ENCODE measurements at regions not wholly inside any gene's neighbourhood (a gene's known extent, or its start where the extent isn't known, plus 50 kb on each side); places are given as distances from the start of the nearest gene placed in this dataset.
A peak's percentile ranks its signal among the peaks of the same experiment; 100 is the strongest.

GRCh38 chr1:208614610-208615009 is 370.4 kb upstream of the PLXNA2 start:
- no peak for DNase-seq (ENCODE audit: low spot score in 2 of 2)
- no peak for FAIRE-seq

GRCh38 chr1:208615371-208615770 is 371.2 kb upstream of the PLXNA2 start:
- no peak for FAIRE-seq

DNA sequence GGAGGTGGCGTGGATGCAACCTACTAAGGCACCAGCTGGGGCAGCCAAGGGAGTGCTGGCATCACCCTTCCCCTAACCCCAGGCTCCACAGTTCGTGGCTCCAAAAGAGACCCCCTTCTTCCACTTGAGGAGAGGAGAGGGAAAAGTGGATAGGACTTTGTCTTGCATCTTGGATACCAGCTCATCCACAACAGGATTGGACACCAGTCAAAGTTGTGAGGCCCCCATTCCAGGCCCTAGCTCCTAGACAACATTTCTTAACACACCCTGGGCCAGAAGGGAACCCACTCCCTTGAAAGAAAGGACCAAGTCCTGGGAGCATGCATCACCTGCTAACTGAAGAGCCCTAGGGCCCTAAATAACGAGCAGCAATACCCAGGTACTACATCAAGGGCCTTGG is 372.6 kb upstream of the PLXNA2 start:
- FAIRE-seq: no peak
- no peak for DNase-seq (ENCODE audit: low spot score in 2 of 2)

More at GRCh38 chr1:208615371-208615770, 371.2 kb upstream of the PLXNA2 start:
- DNase-seq (ENCODE audit: low spot score in 2 of 2): no peak

GRCh38 chr1:208628022-208628914 is 384.1 kb upstream of the PLXNA2 start:
- DNase-seq (ENCODE audit: low spot score in 2 of 2) (no peak), FAIRE-seq (no peak)

DNA sequence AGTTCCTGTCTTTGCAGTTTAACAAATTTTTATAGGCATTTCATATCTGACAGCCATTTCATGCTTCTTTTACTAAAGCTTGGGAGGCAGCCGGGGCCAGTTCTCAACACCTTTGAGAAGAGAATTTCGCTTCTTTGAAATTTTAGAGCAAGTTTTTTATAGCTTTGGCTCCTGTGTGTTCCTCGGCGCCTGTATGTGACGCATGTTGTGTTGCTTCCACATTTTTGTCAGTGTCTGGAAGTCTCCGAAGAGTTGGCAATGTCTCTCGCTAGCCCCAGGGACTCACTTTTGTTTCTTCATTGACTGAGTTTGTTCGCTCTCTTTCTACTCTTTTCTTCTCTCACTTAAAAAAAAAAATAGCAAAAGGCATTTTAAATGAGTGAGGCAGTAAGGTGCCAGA is 386.9 kb upstream of the PLXNA2 start:
- DNase-seq (ENCODE audit: low spot score in 2 of 2): peak in 1 of 2 donors; percentile 7
- FAIRE-seq: no peak

DNA sequence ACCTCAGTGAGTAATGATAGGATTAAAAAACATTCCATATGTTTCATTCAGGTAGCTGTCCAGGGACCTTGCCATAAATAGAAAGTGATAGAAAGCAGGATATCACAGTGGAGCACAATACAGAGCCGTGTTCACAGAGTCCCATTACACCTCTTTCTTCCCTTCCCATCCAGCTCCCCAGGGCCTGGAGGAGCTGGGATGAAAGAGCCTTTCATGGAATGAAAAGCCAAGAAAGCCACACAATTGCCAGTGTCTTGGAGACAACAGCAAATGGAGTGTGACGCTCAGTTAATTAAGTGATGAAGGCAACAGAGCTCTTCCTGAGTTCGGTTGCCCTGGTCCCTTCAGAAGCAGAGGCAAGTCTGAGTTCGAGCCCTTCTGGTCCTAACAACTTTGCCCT is 387.3 kb upstream of the PLXNA2 start:
- peak in 1 of 2 donors; percentile 4 for DNase-seq (ENCODE audit: low spot score in 2 of 2)
- FAIRE-seq: no peak

GRCh38 chr1:208634346-208635140 is 390.4 kb upstream of the PLXNA2 start:
- no peak for DNase-seq (ENCODE audit: low spot score in 2 of 2)
- no peak for FAIRE-seq

DNA sequence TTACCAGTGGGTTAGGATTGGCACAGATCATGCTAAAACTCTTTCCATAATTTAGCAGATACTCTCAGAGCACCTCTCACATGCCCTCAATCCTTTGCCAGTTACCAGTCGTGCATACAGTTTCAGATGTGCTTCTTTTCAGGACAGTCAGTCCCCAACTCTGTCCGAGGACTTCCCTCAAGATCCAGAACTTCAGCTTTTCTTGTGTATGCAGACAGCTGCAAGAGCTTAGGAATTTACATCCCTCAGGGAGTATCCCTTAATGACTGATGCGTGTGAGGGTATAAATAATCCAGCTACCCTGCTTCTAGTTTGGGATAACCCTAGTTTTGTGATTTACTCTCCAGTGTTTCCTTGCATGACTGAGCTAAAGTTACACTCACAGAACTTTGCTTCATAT is 393.0 kb upstream of the PLXNA2 start:
- FAIRE-seq (no peak), DNase-seq (ENCODE audit: low spot score in 2 of 2) (no peak)

DNA sequence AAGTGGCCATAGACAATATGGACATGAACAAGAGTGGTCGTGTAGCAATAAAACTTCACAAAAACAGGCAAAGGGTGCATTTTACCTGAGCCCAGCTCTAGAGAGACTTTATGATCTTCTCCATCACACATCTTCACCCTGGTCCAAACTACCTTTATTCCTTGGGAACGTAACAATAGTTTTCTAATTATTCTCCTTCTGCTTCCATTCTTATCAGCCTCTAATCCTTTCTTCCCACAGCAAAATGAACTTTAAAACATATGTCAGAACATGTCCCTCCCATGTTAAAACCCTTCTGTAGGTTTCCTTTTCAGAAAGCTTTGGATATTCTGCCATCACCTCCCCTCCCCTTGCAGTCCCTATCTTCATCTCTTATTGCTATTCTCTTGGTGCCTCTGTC is 395.2 kb upstream of the PLXNA2 start:
- DNase-seq (ENCODE audit: low spot score in 2 of 2): no peak

GRCh38 chr1:208640295-208640694 is 396.1 kb upstream of the PLXNA2 start:
- no peak for FAIRE-seq
- DNase-seq (ENCODE audit: low spot score in 2 of 2): no peak

More for the DNA sequence above, 395.2 kb upstream of the PLXNA2 start:
- no peak for FAIRE-seq

- FAIRE-seq (no peak), DNase-seq (ENCODE audit: low spot score in 2 of 2) (no peak)
Measured at GRCh38 chr1:208641579-208642280, 397.5 kb upstream of the PLXNA2 start.

DNA sequence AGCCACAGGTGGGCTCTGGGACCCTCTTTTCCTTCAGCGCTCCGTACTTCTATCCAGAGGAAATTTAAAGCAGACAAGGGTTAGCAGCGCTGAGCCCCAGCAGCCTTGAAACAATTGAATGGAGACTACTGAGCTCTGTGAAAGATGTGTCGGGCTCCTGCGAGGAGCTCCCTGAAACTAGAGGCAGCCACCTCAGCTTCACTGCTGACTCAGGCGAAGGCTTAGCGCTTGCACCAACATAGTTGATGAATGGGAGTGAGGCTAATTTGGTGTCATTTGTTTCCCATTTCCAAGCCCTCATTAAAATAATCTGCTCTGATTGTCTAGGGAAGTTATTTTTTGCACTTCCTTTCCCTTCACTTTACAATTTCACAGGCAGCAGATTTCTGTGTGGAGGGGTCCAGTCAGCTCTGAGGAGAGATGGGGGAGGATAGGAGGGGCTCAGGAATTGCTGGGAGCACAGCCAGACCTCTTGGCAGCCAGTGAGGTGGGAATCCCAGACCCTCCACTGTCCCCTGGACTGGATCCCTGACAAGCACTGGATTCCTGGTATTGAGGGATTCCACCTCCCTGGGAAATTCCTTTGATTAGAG is 398.9 kb upstream of the PLXNA2 start:
- FAIRE-seq (no peak), DNase-seq (ENCODE audit: low spot score in 2 of 2) (no peak)

DNA sequence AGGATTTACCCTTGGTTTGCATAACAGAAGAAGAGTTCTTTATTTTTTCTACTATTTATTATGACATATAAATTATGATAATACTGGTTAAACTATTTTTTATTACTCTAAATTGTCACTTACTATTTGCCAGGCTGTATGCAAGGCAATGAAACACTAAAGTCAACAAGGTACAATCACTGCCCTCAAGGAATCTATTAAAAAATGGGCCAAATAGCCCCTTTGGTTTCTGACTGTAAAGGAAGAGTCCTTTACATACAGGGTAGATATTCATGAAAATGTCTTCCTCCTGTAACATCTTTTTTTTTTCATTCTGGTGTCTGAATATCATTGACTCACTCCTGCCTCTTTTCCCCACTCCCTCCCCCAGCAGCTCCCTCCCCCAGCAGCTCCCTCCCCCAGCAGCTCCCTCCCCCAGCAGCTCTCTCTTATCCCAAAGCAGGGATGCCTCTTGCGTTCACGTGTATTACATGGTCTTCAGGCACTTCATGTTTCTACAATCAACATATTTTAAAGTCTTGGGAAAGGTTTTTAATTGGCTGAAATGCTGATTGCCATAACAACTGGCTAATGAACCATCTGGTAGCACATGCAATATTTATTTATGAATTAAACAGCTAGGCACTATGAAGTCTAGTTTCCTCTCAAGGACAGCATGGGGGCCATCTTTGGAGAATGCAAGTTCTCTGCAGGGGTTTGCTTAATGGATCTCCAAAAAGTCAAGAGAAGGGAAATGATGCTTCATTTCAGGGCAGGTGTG is 400.4 kb upstream of the PLXNA2 start:
- no peak for FAIRE-seq
- DNase-seq (ENCODE audit: low spot score in 2 of 2): no peak

DNA sequence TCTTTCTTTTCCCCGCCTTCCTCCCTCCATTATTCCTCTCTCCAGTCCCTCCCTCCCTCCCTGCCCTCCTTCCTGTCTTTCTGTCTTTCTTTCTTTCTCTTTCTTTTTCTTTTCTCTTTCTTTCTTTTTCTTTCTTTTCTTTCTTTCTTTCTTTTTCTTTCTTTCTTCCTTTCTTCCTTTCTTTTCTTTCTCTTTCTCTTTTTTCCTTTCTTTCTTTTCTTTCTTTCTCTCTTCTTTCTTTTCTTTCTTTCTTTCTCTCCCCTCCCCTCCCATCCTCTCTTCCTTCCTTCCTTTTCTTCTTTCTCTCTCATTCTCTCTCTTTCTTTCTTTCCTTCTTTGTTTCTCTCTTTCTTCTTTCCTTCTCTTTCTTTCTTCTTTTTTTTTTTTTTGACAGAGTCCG is 402.2 kb upstream of the PLXNA2 start:
- DNase-seq (ENCODE audit: low spot score in 2 of 2): no peak
- FAIRE-seq: no peak

DNA sequence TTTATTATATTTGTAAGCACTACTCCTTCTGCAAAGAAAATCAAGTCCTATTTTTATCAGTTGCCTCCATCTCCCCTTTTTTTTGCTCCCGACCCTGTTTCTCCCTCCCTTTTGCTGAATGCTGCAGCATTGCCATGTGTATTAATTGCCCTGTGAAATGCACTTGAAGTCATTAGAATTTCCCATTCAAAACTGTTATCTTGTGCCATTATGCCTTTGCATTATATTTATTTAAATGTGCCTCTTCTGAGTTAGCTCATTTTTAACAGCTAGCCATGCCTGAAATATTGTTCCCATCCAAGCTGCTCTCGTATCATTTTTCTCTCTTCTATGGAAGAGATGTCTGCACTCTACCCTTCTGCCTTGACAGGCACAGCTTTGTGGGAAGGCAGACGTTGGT is 404.0 kb upstream of the PLXNA2 start:
- DNase-seq (ENCODE audit: low spot score in 2 of 2): no peak
- no peak for FAIRE-seq

GRCh38 chr1:208652296-208653160 is 408.3 kb upstream of the PLXNA2 start:
- peak; percentile 43 for FAIRE-seq
- peak in 1 of 2 donors; percentile 42 for DNase-seq (ENCODE audit: low spot score in 2 of 2)

DNA sequence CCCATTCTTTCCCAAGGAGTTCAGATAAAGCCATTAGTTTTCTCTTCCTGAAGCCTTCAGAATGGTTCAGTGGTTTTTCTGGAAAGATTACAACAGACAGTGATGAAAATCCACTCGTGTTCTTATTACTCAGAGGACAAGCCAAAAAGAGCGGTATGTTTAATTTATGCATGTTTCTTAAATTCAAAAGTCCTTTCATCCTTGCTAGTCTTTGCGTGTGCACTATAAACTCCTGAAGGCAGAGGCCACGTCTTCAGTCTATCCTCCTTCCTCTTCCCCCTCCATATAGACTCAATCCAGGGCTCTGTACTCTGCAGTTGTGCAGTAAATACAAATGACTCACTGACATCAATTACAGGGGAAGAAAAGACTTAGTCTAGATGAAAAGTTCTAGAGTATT is 409.2 kb upstream of the PLXNA2 start:
- DNase-seq (ENCODE audit: low spot score in 2 of 2): no peak
- no peak for FAIRE-seq

DNA sequence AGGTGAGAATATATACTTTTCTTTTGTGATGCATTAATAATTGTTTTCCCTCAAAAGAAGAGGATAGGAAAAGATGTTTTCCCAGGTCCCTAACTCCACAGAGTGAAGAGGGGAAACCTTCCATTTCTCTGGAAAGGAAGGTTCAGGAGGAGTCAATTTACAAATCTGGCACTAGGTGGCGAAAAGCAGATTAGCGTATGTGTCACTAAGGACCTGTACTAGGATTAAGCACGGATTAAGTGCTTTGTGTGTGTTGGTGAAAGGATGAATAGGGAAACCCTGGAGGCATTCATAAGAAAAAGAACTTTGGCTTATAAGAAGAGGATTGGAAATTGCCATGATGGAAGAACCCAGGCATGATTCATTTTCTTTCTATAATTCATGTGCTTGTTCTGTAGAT is 410.1 kb upstream of the PLXNA2 start:
- DNase-seq (ENCODE audit: low spot score in 2 of 2) (no peak), FAIRE-seq (no peak)

DNA sequence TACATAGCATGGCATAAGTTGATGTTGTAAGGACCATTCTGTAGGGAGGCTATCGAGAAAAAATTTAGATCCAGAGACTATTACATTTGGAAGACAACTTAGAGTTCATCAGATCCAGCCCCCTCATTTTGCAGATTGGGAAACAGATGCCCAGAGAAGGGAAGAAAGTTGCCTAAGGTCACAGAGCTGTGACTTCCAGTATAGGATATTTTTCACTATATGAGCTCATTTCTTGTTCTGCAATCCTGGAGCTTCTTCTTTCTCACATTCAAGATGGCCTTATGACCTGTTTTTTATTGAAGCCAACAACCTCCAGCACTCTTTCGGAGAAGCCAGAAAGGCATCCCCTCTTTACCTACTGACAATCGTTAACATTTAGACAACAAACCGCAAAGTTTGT is 421.8 kb upstream of the PLXNA2 start:
- DNase-seq (ENCODE audit: low spot score in 2 of 2) (no peak), FAIRE-seq (no peak)
